T-helper 2 cell (primary cell): ENCODE measurements at regions not wholly inside any gene's neighbourhood (a gene's known extent, or its start where the extent isn't known, plus 50 kb on each side); places are given as distances from the start of the nearest gene placed in this dataset.
"Not testable (repeated sequence)": the region's sequence is repeated elsewhere in the genome, so short reads cannot be mapped to it uniquely, and the experiment has no call there.

Source experiments
- DNase-seq, 5 experiments: peaks; one replicate each; pipeline versions ENCODE4 v3.0.0 to v3.0.0-alpha.2; 2012 to 2022

- not testable (repeated sequence) for DNase-seq
Measured at GRCh38 chr4:49575250-49575649, 589.2 kb downstream of the CWH43 start.

GRCh38 chr4:49578371-49578770 lies 592.3 kb downstream of the CWH43 start:
- not testable (repeated sequence) for DNase-seq

GRCh38 chr4:49578899-49579298 lies 592.8 kb downstream of the CWH43 start:
- not testable (repeated sequence) for DNase-seq

GRCh38 chr4:49580166-49580565 lies 594.1 kb downstream of the CWH43 start:
- DNase-seq, result not testable (repeated sequence)

- DNase-seq, result not testable (repeated sequence)
Measured at GRCh38 chr4:49588401-49588800, 602.3 kb downstream of the CWH43 start.

- not testable (repeated sequence) for DNase-seq
Measured at GRCh38 chr4:49618436-49618835, 632.4 kb downstream of the CWH43 start.

GRCh38 chr4:49626478-49626877 lies 640.4 kb downstream of the CWH43 start:
- not testable (repeated sequence) for DNase-seq
